ENCODE measurements at regions not wholly inside any gene's neighbourhood (a gene's known extent, or its start where the extent isn't known, plus 50 kb on each side); places are given as distances from the start of the nearest gene placed in this dataset.
"Not testable (repeated sequence)": the region's sequence is repeated elsewhere in the genome, so short reads cannot be mapped to it uniquely, and the experiment has no call there.

DNA sequence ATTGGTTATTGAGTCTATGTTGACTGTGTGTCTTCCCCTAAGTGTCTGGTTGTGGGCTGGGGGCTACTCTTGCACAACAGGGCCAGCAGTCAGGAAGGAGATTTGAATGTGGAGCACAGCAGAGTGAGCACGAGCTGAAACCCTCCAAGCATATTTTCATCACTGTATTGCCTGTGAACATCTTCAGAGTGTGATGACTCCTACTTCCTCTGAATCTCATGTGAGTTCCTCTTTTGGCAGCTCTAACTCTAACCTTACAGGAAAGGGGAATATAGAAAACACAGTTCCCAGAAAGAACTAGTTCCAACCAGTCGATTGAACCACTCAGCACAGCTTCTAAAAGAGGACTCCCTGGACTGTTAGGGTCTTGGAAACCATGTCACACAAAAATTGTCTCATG, 211.6 kb downstream of the RAP2B start:
- no peak for DNase-seq

DNA sequence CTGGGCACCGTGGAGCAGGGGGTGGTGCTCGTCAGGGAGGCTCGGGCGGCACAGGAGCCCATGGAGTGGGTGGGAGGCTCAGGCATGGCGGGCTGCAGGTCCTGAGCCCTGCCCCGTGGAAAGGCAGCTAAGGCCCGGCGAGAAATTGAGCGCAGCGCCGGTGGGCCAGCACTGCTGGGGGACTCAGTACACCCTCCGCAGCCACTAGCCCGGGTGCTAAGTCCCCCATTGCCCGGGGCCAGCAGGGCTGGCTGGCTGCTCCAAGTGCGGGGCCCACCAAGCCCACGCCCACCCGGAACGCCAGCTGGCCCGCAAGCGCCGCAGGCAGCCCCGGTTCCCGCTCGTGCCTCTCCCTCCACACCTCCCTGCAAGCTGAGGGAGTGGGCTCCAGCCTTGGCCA, 216.3 kb downstream of the RAP2B start:
- DNase-seq = not testable (repeated sequence)

DNA sequence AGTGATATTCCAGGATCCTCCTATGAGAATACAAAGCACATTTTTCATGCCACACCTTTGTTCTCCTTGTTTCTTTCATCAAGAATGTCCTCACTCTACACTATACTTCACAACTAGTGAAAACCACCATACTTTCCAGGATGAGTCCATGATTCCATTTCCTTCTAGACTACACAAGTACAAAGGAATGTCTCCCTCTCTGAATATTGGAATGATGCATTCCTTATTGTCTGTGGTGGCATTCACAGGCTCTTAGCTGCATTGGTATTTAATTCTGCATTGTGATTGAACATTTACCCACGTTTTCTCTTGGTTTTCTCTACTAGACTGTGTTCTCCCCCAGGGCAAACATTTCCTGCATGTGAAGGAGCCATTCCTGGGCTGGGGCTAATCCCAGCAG, 217.5 kb downstream of the RAP2B start:
- DNase-seq = no peak

GRCh38 chr3:153385343-153385742, 223.3 kb downstream of the RAP2B start:
- DNase-seq = no peak

GRCh38 chr3:153392363-153392762, 230.3 kb downstream of the RAP2B start:
- DNase-seq = no peak

- no peak for DNase-seq
Observed at GRCh38 chr3:153394017-153394416, 232.0 kb downstream of the RAP2B start.

- DNase-seq = no peak
Observed at GRCh38 chr3:153396581-153396980, 234.6 kb downstream of the RAP2B start.

- DNase-seq = no peak
Observed at GRCh38 chr3:153397794-153398193, 235.8 kb downstream of the RAP2B start.

DNA sequence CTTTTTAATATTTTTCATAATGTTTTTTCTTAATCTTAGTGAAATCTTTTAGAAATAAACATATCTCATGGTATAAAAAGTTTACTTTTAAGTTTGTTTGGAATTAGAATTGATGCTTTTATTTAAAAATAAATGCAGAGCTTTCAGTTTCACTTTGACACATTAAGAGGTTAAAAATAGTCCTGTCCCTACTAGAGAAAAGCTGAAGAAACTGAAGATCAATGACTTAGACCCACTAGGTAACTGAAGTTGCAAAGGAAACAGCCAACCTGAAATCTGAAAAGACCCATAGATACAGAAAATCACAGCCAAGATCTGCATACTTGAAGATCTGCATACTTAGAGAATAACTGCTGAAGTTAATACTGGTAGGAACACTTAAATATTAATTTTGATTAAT, 237.6 kb downstream of the RAP2B start:
- no peak for DNase-seq

DNA sequence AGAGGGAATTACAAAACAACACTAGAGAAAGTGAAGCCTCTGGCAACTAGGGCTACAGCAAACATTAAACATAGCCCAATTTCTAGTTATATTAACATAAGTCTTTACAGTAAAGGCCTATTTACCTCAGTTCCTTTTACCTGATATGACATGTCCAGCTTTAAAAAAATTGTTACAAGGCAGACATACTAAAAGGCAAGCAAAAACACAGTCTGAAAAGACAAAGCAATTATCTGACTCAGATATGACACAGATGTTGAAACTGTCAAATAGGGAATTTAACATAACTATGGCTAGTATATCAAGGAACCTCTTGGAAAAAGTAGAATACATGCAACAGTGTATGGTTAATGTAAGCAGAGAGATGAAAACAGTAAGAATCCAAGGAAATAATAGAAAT, 238.6 kb downstream of the RAP2B start:
- DNase-seq = no peak

GRCh38 chr3:153404157-153404556, 242.1 kb downstream of the RAP2B start:
- DNase-seq = no peak

GRCh38 chr3:153405320-153405719, 243.3 kb downstream of the RAP2B start:
- DNase-seq = not testable (repeated sequence)

- no peak for DNase-seq
Observed at GRCh38 chr3:153410517-153410916, 248.5 kb downstream of the RAP2B start.

GRCh38 chr3:153414982-153415381, 253.0 kb downstream of the RAP2B start:
- DNase-seq = no peak

- no peak for DNase-seq
Observed at GRCh38 chr3:153422314-153422713, 260.3 kb downstream of the RAP2B start.

DNA sequence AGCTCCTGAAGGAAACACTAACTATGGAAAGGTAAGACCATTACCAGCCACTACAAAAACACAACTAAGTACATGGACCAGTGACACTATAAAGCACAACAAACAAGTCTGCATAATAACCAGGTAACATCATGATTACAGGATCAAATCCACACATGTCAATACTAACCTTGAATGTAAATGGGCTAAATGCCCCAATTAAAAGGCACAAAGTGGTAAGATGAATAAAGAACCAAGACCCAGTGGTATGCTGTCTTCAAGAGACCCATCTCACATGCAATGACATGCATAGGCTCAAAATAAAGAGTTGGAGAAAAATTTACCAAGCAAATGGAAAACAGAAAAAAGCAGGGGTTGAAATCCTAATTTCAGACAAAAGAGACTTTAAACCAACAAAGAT, 261.8 kb downstream of the RAP2B start:
- DNase-seq = not testable (repeated sequence)

GRCh38 chr3:153426344-153426743, 264.3 kb downstream of the RAP2B start:
- DNase-seq = no peak

DNA sequence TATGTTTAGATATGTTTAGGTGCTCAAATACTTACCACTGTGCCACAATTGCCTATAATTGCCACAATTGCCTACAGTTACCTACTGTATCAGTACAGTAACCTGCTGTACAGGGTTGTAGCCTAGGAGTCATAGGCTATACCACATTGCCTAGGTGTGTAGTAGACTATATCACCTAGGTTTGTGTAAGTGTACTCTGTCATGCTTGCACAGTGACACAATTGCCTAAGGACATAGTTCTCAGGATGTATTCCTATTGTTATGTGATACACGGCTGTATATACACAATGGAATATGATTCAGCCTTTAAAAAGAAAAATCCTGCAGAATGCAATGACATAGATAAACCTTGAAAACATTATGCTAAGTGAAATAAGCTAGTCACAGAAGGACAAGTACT, 264.8 kb downstream of the RAP2B start:
- DNase-seq = no peak

- no peak for DNase-seq
Observed at GRCh38 chr3:153429821-153430220, 267.8 kb downstream of the RAP2B start.

GRCh38 chr3:153431076-153431475, 269.1 kb downstream of the RAP2B start:
- DNase-seq = no peak

- no peak for DNase-seq
Observed at GRCh38 chr3:153437666-153438065, 275.6 kb downstream of the RAP2B start.

DNA sequence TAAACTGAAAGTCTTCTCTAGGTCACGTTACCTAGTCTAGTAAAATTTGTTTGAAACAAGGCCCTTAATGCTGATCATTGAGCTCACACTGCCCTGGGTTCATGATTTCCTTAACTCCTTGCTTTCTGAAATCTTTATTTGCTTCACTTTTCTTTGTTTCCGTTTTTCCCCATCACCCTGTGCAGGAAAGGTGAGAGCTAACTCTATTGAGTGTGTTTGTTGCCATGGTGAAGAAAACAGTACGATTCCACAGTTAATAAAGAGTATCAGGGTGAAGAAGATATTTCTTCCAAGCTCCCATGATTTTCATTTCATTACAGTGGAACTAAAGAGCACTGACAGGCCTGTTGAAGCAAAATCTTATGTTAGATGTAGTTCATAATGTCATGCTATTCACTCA, 276.2 kb downstream of the RAP2B start:
- DNase-seq = no peak

DNA sequence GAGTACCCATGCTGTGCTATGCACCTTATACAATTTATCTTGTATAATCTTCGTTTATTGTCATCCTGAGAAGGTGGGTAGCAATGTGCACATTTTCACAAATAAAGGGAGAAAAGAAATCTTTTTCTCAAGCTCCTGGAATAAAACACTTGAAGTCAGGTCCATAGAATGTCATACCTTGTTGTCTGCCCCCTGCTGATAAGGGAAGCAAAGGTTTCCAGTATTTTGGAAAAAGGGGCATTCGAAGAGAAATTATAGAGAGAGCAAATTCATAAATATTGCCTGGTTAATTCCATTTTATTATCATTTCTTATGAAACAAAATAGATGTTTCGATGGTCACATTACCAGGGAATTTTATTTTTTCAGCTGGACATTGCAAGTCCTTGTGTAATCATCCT, 277.8 kb downstream of the RAP2B start:
- DNase-seq = no peak

DNA sequence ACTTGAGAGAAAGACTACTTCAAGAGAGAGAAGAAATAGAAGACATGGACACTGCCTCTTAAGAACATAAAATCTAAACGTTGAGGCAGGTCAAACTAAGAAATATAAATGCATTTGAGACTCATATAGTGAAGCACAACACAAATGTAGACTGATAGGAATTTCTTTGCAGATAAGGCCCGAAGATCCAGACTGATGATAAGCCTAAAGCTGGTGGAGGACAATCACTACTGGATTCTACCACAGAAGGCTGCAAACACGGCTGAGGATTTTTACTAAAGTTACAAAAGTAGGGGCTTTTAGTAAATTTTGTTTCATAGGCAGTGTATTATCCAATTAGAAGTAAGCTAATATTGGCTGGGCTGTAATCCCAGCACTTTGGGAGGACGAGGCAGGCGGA, 278.3 kb downstream of the RAP2B start:
- DNase-seq = no peak

GRCh38 chr3:153442386-153442785, 280.4 kb downstream of the RAP2B start:
- DNase-seq = no peak

Data from right kidney (tissue), 1 donor.